ENCODE measurements at regions not wholly inside any gene's neighbourhood (a gene's known extent, or its start where the extent isn't known, plus 50 kb on each side); places are given as distances from the start of the nearest gene placed in this dataset.

GRCh38 chr9:82923912-82924605 is 138.9 kb downstream of the RASEF start:
- TF ChIP-seq EZH2 (IDR thresholded peaks at IDR 0.05; ENCODE audit: low read length, missing control alignments) = no peak
- no peak for TF ChIP-seq CTCF (conservative IDR thresholded peaks at IDR 0.05 in 1 of 2, IDR thresholded peaks at IDR 0.05 in 1 of 2; ENCODE audit: low read depth in 1 of 2, low read length in 2 of 2)
- no peak overlapping the region for H3K4me3 ChIP-seq (replicated peaks in 1 of 4; ENCODE audit: control extremely low read depth in 1 of 4, insufficient read depth in 1 of 4, low read depth in 3 of 4, low read length in 4 of 4)
- no peaks in the 10 kb centered on the region for H3K79me2 ChIP-seq (ENCODE audit: control insufficient read depth, insufficient read depth, low read length)
- no peak for DNase-seq (ENCODE audit: low read depth in 2 of 2)
- no peaks in the 10 kb centered on the region for H4K20me1 ChIP-seq (ENCODE audit: control insufficient read depth, extremely low read depth, insufficient read depth, low read length)
- H3K36me3 ChIP-seq (ENCODE audit: control insufficient read depth, insufficient read depth, low read length) = no peaks in the 10 kb centered on the region
- no peak overlapping the region for H3K27ac ChIP-seq (ENCODE audit: insufficient read depth, low read length)
- H3K4me2 ChIP-seq (ENCODE audit: extremely low read depth, insufficient read depth, low read length) = no peak overlapping the region
- no peaks in the 10 kb centered on the region for H3K9me3 ChIP-seq (ENCODE audit: control insufficient read depth, insufficient read depth, low read depth, low read length)
- H2AFZ ChIP-seq (ENCODE audit: low read length) = no peak overlapping the region
- no peak overlapping the region for H3K9ac ChIP-seq (ENCODE audit: insufficient read depth, low read length)
- no peaks in the 10 kb centered on the region for H3K4me1 ChIP-seq (ENCODE audit: control insufficient read depth, extremely low read depth, insufficient read depth, low read length)
- no peaks in the 10 kb centered on the region for H3K27me3 ChIP-seq (ENCODE audit: control insufficient read depth, insufficient read depth, low read length)
